ENCODE measurements at regions not wholly inside any gene's neighbourhood (a gene's known extent, or its start where the extent isn't known, plus 50 kb on each side); places are given as distances from the start of the nearest gene placed in this dataset.
"Not testable (repeated sequence)": the region's sequence is repeated elsewhere in the genome, so short reads cannot be mapped to it uniquely, and the experiment has no call there.

- no peak for DNase-seq
Observed at GRCh38 chr5:163790497-163790896, 285.1 kb downstream of the MAT2B start.

GRCh38 chr5:163794993-163795392 is 289.6 kb downstream of the MAT2B start:
- no peak for DNase-seq

- DNase-seq, result no peak
Observed at GRCh38 chr5:163807781-163808180, 302.4 kb downstream of the MAT2B start.

- DNase-seq, result no peak
Observed at GRCh38 chr5:163809473-163809872, 304.1 kb downstream of the MAT2B start.

GRCh38 chr5:163813900-163814299 is 308.5 kb downstream of the MAT2B start:
- DNase-seq, result no peak

GRCh38 chr5:163815240-163815791 is 309.9 kb downstream of the MAT2B start:
- DNase-seq, result no peak

- DNase-seq, result no peak
Observed at GRCh38 chr5:163821142-163821541, 315.7 kb downstream of the MAT2B start.

- no peak for DNase-seq
Observed at GRCh38 chr5:163822548-163822947, 317.1 kb downstream of the MAT2B start.

- no peak for DNase-seq
Observed at GRCh38 chr5:163825661-163826060, 320.2 kb downstream of the MAT2B start.

GRCh38 chr5:163826201-163826600 is 320.8 kb downstream of the MAT2B start:
- no peak for DNase-seq

- DNase-seq, result no peak
Observed at GRCh38 chr5:163832155-163832554, 326.7 kb downstream of the MAT2B start.

- no peak for DNase-seq
Observed at GRCh38 chr5:163838738-163839137, 333.3 kb downstream of the MAT2B start.

- DNase-seq, result peak in 1 of 2 experiments; percentile 16
Observed at GRCh38 chr5:163846512-163846911, 341.1 kb downstream of the MAT2B start.

- no peak for DNase-seq
Observed at GRCh38 chr5:163855754-163856153, 350.3 kb downstream of the MAT2B start.

- no peak for DNase-seq
Observed at GRCh38 chr5:163861670-163862069, 356.3 kb downstream of the MAT2B start.

GRCh38 chr5:163867324-163867723 is 361.9 kb downstream of the MAT2B start:
- DNase-seq, result no peak

- no peak for DNase-seq
Observed at GRCh38 chr5:163867738-163868137, 362.3 kb downstream of the MAT2B start.

- DNase-seq, result no peak
Observed at GRCh38 chr5:163869581-163869980, 364.2 kb downstream of the MAT2B start.

GRCh38 chr5:163870441-163870840 is 365.0 kb downstream of the MAT2B start:
- no peak for DNase-seq

- no peak for DNase-seq
Observed at GRCh38 chr5:163874431-163874830, 369.0 kb downstream of the MAT2B start.

- not testable (repeated sequence) for DNase-seq
Observed at GRCh38 chr5:163874912-163875311, 369.5 kb downstream of the MAT2B start.

- peak in 1 of 2 experiments; percentile 23 for DNase-seq
Observed at GRCh38 chr5:163877865-163878264, 372.4 kb downstream of the MAT2B start.

GRCh38 chr5:163878490-163878889 is 373.1 kb downstream of the MAT2B start:
- no peak for DNase-seq

- DNase-seq, result no peak
Observed at GRCh38 chr5:163880302-163880701, 374.9 kb downstream of the MAT2B start.

- DNase-seq, result no peak
Observed at GRCh38 chr5:163885117-163885516, 379.7 kb downstream of the MAT2B start.

GRCh38 chr5:163887854-163888253 is 382.4 kb downstream of the MAT2B start:
- no peak for DNase-seq

Data from NCI-H2081 (cell line).